Kidney tubule cell (primary cell): ENCODE measurements at regions not wholly inside any gene's neighbourhood (a gene's known extent, or its start where the extent isn't known, plus 50 kb on each side); places are given as distances from the start of the nearest gene placed in this dataset.
A peak's percentile ranks its signal among the peaks of the same experiment; 100 is the strongest.
"Not testable (repeated sequence)": the region's sequence is repeated elsewhere in the genome, so short reads cannot be mapped to it uniquely, and the experiment has no call there.

Source experiments
- DNase-seq: peaks from one replicate; pipeline ENCODE4 v3.0.0-alpha.2; 2018; ENCODE audit warnings: low spot score

GRCh38 chr21:8695889-8696288 lies 1825.5 kb upstream of the TPTE start:
- not testable (repeated sequence) for DNase-seq

DNA sequence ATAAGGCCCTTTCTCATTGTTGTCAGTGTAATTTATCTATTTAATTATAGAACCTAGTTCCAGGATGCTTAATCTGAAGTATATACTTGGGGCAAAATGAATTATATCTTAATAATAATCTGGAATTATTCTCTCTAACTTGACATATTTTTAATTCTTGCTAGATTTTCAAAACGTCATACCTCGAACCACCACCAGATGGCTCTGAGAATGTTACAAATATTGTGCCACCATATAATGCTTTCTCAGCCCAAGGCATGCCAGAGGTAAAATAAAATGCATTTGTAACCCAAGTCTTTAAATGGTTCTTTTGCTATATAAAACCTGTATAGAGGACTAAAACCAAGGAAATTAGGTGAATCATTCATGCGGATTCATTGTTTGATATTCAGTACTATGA lies 1820.1 kb upstream of the TPTE start:
- not testable (repeated sequence) for DNase-seq

DNA sequence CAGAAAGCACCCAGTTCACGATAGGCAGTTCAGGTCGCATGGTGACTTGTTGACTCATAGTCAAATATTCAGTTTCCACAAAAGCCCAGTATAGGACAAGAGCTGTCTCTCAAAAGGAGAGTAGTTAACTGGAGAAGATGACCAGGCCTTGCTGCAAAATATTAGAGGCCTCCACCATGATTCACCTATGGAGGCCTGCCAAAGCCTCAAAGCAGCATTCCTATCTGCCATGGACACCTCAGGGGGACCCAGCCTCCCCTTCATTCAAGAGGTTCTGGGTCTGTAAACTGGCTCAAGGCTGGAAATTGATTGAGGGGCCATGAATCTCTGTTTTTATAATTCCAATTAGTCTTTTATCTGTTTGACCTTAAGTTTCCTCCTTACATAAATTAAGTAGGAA lies 1815.6 kb upstream of the TPTE start:
- peak; percentile 23 for DNase-seq
